HCT116 (cell line): ENCODE measurements at regions not wholly inside any gene's neighbourhood (a gene's known extent, or its start where the extent isn't known, plus 50 kb on each side); places are given as distances from the start of the nearest gene placed in this dataset.

ENCODE experiments used
- CTCF ChIP-seq, 3 experiments: fragments of 200-600 bp in 1 of 3; sonication (generic) in 1 of 3; IDR thresholded peaks in 2 of 3; conservative IDR thresholded peaks in 1 of 3; 2 replicates each; pipeline ENCODE4 v1.5.1; 2012 to 2017; ENCODE audit warnings: low read depth in 2 of 3, low read length in 2 of 3, antibody characterized with exemption in 1 of 3, borderline replicate concordance in 1 of 3, control low read depth in 1 of 3, mild to moderate bottlenecking in 1 of 3, mixed read lengths in 1 of 3, mixed run types in 1 of 3, moderate library complexity in 1 of 3; ENCODE audit not compliant: insufficient read depth in 1 of 3
- EGR1 ChIP-seq: IDR thresholded peaks from 2 replicates; pipeline ENCODE4 v1.6.1; 2012; ENCODE audit warnings: low read depth
- EZH2 ChIP-seq: fragments of 200-600 bp; sonication (generic); IDR thresholded peaks from 2 replicates; pipeline ENCODE4 v1.6.1; 2017; ENCODE audit warnings: antibody characterized with exemption, mixed run types
- EZH2phosphoT487 ChIP-seq: fragments of 200-600 bp; IDR thresholded peaks from 2 replicates; pipeline ENCODE4 v1.6.1; 2018; ENCODE audit warnings: antibody characterized with exemption, borderline replicate concordance
- MAX ChIP-seq: IDR thresholded peaks from 2 replicates; pipeline ENCODE4 v1.6.1; 2012
- POLR2A ChIP-seq: IDR thresholded peaks from 2 replicates; pipeline ENCODE4 v1.7.0; 2011; ENCODE audit warnings: borderline replicate concordance; ENCODE audit not compliant: insufficient read depth, insufficient read length; ENCODE audit errors: extremely low read depth
- POLR2AphosphoS5 ChIP-seq: IDR thresholded peaks from 2 replicates; pipeline ENCODE4 v1.6.1; 2011; ENCODE audit warnings: mild to moderate bottlenecking, low read depth, low read length, moderate library complexity
- SIN3A ChIP-seq: IDR thresholded peaks from 2 replicates; pipeline ENCODE4 v1.6.1; 2012; ENCODE audit warnings: low read depth
- SRF ChIP-seq: IDR thresholded peaks from 2 replicates; pipeline ENCODE4 v1.6.1; 2012; ENCODE audit warnings: low read depth
- TCF7L2 ChIP-seq: IDR thresholded peaks from 2 replicates; pipeline ENCODE4 v1.7.0; 2011; ENCODE audit warnings: borderline replicate concordance, inconsistent platforms; ENCODE audit not compliant: insufficient read depth, insufficient read length; ENCODE audit errors: extremely low read depth
- ZNF274 ChIP-seq: fragments of 200-500 bp; sonication (Bioruptor generic); IDR thresholded peaks from 2 replicates; pipeline ENCODE4 v1.6.1; 2014; ENCODE audit warnings: mild to moderate bottlenecking, low read depth, low read length, inconsistent platforms

GRCh38 chr3:5581743-5582142, 394.2 kb downstream of the EDEM1 start:
- TF ChIP-seq SRF (no peak), MAX (no peak), POLR2AphosphoS5 (no peak), CTCF (IDR thresholded peaks at IDR 0.05 in 2 of 3, conservative IDR thresholded peaks at IDR 0.05 in 1 of 3; ENCODE audit: borderline replicate concordance in 1 of 3, insufficient read depth in 1 of 3, low read depth in 2 of 3, low read length in 2 of 3) (no peak), POLR2A (no peak), TCF7L2 (no peak), EGR1 (no peak), SIN3A (no peak), EZH2phosphoT487 (no peak), EZH2 (no peak), ZNF274 (no peak)
